Activated CD8-positive, alpha-beta memory T cell treated with anti-CD3 and anti-CD28 coated beads for 36 hours (primary cell): ENCODE measurements at regions not wholly inside any gene's neighbourhood (a gene's known extent, or its start where the extent isn't known, plus 50 kb on each side); places are given as distances from the start of the nearest gene placed in this dataset.

Experiments used
- CTCF ChIA-PET: fragments of 350-600 bp; sonication (Branson Sonifier 250); formaldehyde crosslinking; loops from one replicate; lab custom pipeline; 2021; ENCODE audit warnings: antibody characterized with exemption; lab: Charles Lee
- POLR2A ChIA-PET: fragments of 350-600 bp; sonication (Branson Sonifier 250); formaldehyde crosslinking; loops from one replicate; lab custom pipeline; 2021; ENCODE audit warnings: antibody characterized with exemption; lab: Charles Lee

DNA sequence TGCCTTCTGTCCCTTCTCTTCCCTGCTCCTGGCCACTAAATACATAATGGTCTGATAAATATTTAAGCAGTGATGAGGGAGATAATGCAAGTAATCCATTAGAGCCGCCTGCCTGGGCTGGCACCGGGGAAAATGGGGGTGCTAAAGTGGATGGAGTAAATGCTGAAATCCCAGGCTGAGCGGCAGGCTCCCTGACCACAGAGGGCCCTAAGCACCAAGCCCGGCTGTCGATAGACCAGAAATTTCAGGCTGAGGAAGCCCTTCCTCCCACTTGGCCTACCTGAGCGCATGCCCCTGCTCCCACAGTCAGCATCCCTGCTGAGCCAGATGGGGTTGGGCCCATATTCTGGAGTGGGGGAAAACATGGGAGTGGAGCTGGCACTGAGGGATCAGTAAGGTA is 197.5 kb upstream of the SKOR2 start:
- ChIA-PET POLR2A (no interaction called here), CTCF (no interaction called here)

DNA sequence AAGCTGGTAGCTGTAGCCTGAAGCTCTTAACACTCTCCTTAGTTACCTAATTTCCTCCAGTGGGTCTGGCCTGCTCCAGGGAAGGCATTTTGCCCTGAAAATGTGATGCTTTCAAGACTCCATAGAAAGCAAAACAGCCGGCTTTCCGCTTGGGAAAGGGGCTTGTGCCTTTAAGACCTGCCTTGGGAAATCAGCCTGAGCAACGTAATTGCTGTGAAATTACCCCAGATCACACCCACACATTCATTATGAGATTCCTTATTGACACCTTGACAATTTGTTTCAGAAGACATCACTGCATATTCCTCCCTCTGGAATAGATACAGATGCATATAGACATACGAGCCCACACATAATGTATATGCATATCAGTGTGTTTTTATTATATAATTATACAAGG is 190.5 kb upstream of the SKOR2 start:
- ChIA-PET POLR2A (no interaction called here), CTCF (no interaction called here)

DNA sequence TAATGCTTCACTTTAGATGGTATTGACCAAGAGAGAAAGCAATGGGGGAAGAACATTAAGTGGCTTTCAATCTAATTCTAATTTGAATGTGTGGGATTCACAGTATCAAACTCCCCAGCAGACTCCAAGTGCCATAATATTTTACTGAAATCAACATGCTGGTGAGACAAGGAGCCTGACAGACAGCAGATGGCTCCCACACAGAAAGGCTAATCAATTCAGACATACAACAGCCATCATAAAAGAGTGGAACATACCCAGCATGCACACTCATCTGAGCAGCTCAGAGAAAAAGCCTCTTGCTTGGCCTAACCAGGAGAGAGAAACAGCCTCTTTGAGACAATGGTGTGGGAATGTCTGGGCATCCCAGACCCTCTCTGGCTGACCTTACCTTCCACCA is 186.5 kb upstream of the SKOR2 start:
- CTCF ChIA-PET: no interaction called here

DNA sequence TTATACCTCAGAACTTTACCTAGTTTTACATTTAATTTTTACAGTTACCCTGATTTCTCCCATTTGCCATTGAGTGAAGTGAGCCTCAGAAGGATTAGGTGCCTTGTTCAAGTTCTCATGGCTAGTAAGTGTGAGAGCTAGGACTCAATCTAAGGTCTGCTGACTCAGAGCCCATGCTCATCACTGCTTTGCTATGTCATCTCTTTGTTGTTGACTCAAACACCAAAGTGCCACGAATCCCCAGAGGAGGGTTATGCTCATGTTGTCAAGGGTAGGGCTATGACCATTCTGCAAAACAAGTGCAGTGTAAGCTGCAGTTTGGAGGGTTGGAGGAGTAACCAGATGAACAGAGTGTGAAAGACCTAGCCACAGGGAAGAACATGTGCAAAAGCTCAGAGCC is 185.4 kb upstream of the SKOR2 start:
- ChIA-PET CTCF (no interaction called here), POLR2A (no interaction called here)

More for the DNA sequence above, 186.5 kb upstream of the SKOR2 start:
- POLR2A ChIA-PET: no interaction called here

DNA sequence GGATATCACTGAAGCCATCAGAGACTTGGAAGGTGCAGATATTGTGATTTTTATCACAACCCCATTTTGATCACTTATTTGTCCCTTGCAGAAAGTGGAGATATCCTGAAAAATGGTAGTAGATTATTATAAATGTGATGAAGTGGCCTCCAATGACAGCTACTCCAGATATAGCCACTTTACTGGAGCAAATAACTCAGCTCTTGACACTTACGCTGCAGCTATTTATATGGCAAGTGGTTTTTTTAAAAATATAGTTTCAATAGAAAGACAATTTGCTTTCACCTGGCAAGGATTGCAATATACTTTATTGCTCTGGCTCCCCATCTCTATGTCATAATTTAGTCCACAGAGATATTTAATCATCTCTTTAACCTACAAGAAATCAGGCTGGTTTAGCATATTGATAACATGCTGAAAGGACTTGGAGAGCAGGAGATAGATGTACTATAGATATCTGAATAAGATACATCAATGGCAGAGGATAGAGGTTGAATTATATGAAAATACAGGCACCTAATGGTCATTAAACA is 182.8 kb upstream of the SKOR2 start:
- CTCF ChIA-PET: no interaction called here
- POLR2A ChIA-PET: no interaction called here

DNA sequence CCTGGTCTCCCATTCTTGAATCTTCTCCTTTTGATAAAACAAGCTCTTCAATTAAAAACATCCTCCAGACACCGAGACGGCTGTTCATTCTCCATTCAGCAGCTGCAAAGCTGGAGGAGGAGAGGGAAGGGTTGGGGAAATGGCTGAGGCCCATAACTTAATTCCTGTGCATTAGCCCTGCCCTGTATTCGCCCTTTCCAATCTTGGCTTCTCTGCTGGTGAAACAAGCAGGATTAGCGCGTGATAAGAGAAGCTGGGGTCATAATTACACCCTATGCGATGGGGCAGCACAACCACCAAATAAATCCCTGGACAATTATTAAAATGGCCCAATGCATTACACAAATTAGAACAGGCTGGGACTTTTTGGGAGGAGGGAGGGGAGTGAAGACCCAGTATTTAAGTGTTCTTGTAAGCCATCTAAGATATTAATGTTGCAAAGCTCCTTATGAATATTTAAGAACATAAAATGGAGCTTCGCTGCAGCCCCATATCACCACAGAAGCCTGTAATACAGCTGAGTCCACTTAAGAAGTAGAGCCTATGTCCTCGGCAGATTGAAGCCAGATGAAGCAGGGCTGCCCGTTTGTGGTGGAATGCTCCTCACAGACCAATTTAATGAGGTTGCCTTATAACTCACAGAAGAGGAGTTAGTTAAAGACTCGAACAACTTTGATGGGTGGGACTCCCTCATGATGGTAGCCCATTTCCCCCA is 176.6 kb upstream of the SKOR2 start:
- CTCF ChIA-PET: no interaction called here
- POLR2A ChIA-PET: no interaction called here

DNA sequence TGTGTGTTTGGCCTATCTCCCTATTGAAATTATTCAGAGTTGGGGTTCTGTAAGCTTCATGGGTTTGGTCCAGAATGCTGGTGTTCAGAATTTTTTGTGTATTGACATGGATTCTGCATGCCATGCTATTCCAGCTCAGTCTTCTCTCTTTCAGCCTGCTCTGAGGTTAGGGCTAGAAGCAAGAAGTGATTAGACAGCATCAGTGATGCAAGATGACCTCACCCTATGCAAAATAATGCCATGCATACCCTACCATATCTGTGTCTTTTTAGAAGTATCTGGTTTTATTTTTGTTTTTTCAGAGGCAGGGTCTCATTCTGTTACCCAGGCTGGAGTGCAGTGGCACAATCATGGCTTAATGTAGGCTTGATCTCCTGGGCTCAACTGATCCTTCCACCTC is 175.6 kb upstream of the SKOR2 start:
- POLR2A ChIA-PET: no interaction called here

DNA sequence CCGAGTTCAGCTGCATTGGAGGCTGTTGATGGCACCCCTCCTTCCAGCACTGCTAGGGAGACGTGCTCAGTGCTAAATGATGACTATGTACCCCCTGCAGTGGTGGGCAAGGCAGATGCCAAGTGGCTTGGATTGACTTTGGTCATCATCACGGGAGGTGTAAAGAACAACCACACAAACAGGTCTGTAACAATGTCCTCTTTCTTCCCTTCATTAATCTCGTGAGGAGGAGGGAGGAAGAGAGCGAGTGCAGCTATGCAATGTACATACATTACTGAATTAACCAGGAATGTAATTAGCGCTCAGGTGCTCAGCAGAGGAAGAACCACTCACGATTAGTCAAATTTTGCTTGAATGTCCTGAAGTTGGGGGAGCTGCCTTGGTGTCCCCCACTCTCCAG is 173.9 kb upstream of the SKOR2 start:
- ChIA-PET POLR2A (no interaction called here), CTCF (no interaction called here)

More for the DNA sequence above, 175.6 kb upstream of the SKOR2 start:
- CTCF ChIA-PET: no interaction called here

DNA sequence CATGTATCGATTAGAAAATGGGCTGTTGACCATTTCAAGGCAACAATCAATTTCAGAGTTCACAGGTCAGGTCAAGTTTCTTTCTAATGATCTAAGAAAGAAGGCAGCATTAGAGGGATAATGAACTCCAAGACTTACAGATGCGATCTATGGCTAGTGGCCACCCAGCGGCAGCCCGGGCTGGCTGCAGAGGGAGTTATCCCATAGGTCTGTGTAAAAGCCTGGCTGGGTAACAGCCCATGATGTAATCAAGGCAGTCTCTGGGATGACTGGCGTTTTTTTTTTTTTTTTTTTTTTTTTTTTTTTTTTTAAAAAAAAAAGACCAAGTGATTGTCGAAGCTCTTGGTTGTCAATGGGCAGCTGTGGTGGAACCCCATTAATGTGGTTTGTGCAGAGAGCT is 171.1 kb upstream of the SKOR2 start:
- ChIA-PET POLR2A (no interaction called here), CTCF (no interaction called here)

DNA sequence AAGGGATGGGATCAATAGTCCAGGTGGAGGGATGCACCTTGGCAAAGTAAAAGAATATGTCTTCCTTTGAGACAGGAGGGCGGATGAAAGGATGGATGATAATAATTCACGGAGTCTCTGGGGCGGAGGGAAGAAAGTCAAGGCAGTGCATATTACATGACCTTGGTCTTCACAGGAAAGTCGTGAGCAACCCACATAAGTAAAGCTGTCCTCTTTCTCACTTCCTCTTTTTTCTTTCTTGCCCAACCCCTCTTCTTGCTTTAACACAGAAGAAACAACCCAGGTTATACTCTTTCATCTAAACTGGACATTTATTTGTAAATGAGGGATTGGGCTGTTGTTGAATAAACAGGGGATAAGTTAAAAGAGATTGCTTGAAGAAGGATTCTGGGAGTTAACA is 168.7 kb upstream of the SKOR2 start:
- CTCF ChIA-PET: no interaction called here
- POLR2A ChIA-PET: no interaction called here

DNA sequence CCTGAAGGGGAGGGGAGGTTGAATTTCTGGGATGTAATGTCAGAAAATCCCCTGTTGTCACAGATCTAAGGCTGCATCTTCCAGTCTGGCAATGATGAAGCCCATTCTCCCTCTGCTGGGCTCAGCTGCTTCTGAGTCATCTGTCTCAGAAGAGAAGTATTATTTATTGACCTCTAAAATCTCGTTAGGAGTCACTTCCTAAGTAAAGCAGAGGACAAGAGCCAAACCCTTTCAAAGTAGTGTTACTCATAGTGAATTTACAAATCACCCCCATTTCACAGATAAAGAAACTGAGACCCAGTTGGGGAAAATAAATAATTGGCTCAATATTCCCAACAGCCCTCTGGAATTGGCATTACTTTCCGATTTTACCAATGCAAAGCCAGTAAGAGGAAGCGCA is 167.3 kb upstream of the SKOR2 start:
- POLR2A ChIA-PET: no interaction called here
- CTCF ChIA-PET: interaction anchor here (0.7 kb wide), 1 partner anchor 595 kb away, joined by 5 read pairs; no protein-coding TSS in a partner anchor

DNA sequence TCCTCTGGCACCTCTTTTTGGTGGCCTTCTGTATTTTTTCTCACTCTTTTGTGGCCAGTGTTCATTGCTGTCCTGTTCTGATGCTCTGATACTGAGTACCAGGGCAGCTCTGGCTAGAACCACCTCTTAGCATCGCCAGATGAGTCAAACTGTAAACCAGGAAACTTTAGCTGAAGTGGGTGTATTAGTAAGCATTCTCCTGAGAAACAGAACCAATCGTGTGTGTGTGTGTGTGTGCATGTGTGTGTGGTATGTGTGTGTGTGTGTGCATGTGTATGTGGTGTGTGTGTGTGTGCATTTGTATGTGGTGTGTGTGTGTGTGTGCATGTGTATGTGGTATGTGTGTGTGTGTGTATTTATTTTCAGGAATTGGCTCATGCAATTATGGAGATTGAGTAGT is 166.3 kb upstream of the SKOR2 start:
- POLR2A ChIA-PET: no interaction called here
- CTCF ChIA-PET: no interaction called here

DNA sequence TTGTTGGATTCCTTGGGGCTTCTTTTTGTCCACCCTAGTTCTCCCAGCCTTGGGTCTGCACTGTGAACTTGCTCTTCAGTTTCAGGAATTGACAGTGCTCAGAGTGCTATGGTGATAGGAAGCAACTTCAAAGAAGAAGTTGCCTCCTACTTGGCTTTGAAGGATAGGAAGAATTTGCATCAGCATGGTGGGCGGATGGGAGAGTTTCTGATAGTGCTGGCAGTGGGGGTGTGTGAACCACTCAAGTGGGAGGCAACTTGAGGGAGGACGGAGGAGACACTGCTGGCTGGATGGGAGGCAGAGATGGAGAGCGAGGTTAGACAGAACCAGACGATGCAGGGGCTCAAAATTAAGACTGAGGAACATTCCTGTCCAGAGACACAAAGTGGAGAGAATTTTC is 164.4 kb upstream of the SKOR2 start:
- CTCF ChIA-PET: no interaction called here
- POLR2A ChIA-PET: no interaction called here

DNA sequence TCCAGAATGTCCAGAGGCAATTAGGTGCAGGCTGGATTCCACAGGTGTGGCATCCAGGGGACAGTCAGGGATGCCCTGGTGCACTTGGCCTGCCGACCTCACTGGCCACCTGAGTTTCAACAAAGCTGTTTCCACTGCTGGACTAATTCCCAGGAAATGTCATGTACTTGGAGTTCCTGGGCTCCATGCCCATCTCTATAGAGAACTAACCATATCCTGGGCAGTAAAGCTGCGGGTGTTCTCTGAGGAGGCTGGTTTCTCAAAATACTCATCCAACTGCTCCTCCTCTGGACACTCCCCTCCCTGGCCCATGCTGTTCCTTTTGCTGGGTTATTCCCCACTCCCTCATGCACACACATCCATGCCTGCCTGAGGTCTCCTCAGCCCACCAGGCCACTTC is 161.9 kb upstream of the SKOR2 start:
- CTCF ChIA-PET: interaction anchor here (0.7 kb wide), 1 partner anchor 332 kb away, joined by 3 read pairs; no protein-coding TSS in a partner anchor
- POLR2A ChIA-PET: no interaction called here

DNA sequence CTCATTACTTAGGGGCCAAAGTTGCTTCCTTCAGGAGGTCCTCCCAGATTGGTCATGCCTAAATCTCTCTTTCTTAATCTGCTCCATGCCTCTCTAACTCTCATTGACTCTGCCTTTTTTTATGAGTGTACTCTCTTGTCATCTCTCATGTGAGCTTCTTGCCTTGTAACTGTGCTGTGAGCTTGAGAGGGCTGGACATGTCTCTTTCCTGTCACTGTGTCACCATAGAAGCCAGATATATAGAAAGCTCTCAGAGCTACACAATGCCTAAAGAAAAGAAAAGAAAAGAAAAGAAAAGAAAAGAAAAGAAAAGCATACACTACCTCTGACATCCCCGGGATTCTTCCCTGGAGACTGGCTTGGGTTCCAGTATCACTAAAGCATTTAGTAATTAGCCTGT is 161.5 kb upstream of the SKOR2 start:
- POLR2A ChIA-PET: no interaction called here
- CTCF ChIA-PET: interaction anchor here (0.7 kb wide), 1 partner anchor 332 kb away, joined by 3 read pairs; no protein-coding TSS in a partner anchor

DNA sequence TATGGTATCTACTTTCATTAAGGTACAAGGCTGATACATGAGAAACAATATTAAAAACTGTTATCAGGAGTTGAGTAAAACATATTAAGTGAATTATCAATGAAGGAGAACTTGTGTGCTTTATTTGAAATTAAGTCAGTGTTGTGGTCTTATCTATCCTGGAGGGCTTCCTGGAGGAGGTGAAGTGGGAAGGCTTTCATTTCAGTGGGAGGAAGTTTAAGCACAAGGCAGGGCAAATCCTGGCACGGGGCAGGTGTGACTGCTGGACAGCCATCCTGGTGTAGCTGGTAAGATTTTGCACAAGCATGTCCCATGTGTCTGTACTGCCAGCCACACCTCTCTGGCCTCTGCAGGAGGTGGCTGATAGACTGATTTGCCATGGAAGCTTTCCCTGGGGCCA is 159.7 kb upstream of the SKOR2 start:
- ChIA-PET CTCF (no interaction called here), POLR2A (no interaction called here)

DNA sequence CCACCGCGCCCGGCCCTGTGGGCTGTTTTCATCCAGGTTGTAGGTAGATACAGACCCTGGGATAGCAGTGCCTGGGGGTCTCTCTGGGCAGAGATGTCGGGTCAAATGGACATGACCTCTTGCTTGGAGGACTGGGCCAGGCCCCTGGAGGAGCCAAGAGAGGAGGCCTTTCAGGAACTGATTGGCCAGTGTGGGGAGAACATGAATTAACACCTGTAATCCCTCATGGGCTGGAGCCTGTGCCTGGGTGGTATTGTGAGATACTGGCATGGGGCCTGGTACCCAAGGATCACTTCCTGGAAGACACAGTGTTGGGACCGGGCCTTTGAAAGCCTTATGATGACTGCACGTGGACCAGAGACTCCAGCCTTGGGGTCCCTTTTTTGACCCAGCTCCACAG is 158.7 kb upstream of the SKOR2 start:
- ChIA-PET CTCF (no interaction called here), POLR2A (no interaction called here)

DNA sequence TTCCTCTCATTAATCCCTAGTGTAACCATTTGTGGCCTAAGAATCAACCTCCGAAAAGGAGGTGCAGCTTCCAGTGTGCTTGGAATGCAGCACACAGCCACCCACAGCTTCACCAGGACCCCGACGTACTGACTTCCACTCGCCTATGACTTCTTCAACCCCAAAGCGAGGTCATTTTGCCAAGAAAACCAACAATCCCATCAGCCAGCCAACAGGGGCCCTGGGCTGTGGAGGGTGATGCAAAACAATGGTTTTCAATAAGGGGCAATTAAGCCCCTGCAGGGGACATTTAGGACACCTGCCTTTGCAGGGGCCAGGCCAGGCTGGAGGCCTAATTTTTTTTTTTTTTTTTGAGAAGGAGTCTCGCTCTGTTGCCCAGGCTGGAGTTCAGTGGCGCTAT is 158.1 kb upstream of the SKOR2 start:
- CTCF ChIA-PET: no interaction called here

DNA sequence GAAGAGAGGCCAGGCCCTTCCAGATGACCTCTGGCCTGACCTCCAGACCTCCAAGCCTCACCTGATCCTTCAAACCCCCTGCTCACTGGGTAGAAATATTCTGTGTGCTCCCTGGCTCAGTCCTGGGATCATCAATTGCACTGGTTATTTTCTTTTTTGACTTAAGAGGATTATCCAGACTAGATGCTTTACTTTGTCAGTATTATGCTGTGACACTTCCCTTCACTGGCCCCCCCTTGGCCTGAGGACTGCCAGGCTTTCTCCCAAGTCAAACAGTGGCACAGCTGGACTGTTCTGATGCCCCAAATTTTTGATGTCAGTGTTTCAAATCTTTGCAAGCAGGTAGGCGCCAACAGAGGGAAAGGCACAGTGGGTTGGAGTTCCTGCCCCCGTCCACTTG is 156.3 kb upstream of the SKOR2 start:
- POLR2A ChIA-PET: no interaction called here
- CTCF ChIA-PET: no interaction called here

More for the DNA sequence above, 158.1 kb upstream of the SKOR2 start:
- POLR2A ChIA-PET: no interaction called here

DNA sequence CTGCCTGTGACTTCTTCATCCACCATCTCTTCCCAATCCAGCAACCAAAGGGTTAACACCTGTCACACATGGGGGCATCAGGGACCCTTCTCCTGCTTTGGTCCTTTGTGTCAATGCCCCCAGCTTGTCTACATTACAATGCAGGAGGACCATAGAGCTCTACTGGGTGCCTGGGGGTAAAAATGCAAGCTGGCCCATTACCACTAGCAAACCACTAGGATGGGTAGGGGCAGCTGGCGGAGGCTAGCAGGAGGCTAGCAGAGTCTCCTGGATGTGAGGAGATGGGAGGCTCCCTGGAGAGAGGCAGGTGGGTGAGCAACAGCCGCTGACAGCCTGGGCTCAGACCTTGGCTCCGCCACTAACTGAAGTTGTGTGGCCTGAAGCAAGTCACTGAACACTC is 153.4 kb upstream of the SKOR2 start:
- ChIA-PET POLR2A (no interaction called here), CTCF (no interaction called here)

DNA sequence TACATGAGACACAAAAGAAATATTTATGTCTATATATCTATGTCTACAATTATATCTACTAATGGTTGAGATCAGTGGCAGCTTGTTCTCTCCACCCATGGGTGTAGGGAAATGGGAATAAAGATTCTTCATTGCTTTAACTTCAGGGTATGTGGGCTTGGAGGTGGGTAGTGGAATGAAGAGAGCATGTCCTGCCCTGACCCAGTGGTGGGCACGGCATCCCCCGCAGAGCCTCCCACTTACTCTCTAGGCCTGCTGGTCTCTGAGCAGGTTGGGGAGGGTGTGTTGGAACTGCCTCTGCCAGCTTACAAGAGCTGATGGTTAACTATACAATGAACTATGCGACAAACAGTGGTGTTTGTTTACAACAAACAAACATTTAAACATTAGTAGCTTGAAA is 152.5 kb upstream of the SKOR2 start:
- POLR2A ChIA-PET: no interaction called here
- CTCF ChIA-PET: no interaction called here

DNA sequence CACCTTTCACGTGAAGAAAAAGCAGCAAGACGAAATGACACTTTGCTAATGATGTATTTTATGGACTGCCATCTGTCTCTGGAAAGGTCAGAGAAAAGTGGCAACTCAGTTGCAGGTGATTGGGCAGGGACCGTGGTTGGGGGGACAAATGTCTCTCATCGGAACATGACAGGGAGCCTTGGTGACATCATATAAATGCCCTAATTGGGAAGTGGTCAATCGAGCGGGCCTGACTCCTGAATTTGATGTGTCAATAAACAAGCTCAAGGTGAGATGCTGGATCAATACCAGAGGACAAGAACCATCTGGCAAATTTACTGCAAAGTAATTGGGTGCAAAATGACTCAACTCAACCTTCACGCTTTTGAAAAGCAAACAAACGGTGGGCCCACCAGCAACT is 151.9 kb upstream of the SKOR2 start:
- POLR2A ChIA-PET: no interaction called here

More for the DNA sequence above, 151.9 kb upstream of the SKOR2 start:
- CTCF ChIA-PET: no interaction called here
